ENCODE measurements at regions not wholly inside any gene's neighbourhood (a gene's known extent, or its start where the extent isn't known, plus 50 kb on each side); places are given as distances from the start of the nearest gene placed in this dataset.

GRCh38 chr2:128551435-128551834 lies 232.8 kb upstream of the HS6ST1 start:
- TF ChIP-seq CTCF (IDR thresholded peaks at IDR 0.05; ENCODE audit: low read depth, low read length) (no peak), EZH2phosphoT487 (IDR thresholded peaks at IDR 0.05; ENCODE audit: low read depth) (no peak)
